ENCODE measurements at regions not wholly inside any gene's neighbourhood (a gene's known extent, or its start where the extent isn't known, plus 50 kb on each side); places are given as distances from the start of the nearest gene placed in this dataset.

DNA sequence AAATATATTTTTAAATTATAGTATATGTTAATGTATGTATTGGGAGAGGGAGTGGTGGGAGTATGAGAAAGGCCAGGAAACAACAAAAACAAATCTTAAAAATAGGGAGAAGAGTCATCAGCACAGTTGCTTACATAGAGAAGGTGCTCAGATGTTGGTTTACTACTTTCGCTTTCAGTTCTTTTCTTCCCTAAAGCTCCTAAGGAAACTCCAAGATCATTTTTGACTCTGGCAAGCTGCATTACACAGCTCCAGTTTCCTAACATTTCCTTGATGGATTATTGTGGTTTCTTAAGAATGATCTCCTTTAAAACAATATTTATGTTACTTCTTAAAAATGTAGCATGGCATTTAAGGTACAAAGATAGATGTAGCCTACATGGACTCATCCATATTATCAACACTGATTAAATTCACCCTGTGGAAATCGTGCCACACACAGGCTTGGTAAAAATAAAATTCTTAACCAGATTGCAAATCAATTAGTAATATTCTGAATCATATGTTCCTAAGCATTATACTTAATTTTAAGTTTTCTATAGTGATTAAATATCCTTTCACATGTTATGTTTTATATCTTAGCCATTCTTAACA, 118.0 kb upstream of the MAN1A1 start:
- intact Hi-C loops (cut with DNase I), result no loop called here
- no peak for DNase-seq
- Histone ChIP-seq H3K27ac (no peak overlapping the region), H3K9ac (ENCODE audit: low read depth in 2 of 2, low read length in 2 of 2) (no peak overlapping the region), H3K4me3 (no peak overlapping the region), H3K4me1 (no peaks in the 10 kb centered on the region), H3K27me3 (no peaks in the 10 kb centered on the region), H3K36me3 (no peaks in the 10 kb centered on the region), H3K9me3 (no peaks in the 10 kb centered on the region)
- TF ChIP-seq, protein P1, sequence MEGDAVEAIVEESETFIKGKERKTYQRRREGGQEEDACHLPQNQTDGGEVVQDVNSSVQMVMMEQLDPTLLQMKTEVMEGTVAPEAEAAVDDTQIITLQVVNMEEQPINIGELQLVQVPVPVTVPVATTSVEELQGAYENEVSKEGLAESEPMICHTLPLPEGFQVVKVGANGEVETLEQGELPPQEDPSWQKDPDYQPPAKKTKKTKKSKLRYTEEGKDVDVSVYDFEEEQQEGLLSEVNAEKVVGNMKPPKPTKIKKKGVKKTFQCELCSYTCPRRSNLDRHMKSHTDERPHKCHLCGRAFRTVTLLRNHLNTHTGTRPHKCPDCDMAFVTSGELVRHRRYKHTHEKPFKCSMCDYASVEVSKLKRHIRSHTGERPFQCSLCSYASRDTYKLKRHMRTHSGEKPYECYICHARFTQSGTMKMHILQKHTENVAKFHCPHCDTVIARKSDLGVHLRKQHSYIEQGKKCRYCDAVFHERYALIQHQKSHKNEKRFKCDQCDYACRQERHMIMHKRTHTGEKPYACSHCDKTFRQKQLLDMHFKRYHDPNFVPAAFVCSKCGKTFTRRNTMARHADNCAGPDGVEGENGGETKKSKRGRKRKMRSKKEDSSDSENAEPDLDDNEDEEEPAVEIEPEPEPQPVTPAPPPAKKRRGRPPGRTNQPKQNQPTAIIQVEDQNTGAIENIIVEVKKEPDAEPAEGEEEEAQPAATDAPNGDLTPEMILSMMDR (IDR thresholded peaks at IDR 0.05), result no peak

DNA sequence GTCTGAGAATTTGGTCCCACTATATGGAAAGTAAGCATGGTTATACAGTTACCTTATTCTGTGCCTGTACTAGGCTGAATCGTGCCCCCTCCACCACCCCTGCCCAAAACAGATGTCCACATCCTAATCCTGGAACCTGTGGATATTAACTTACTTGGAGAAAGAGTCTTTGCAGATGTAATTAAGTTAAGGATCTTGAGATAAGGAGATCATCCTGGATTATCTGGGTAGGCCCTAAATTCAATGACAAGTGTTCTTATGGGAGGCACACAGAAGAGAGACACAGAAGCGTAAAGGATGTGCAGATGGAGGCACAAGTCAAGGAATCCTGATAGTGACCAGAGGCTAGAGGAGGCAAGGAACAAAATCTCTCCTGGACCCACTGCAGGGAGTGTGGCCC, 116.7 kb upstream of the MAN1A1 start:
- Histone ChIP-seq H3K4me1 (no peaks in the 10 kb centered on the region), H3K9ac (ENCODE audit: low read depth in 2 of 2, low read length in 2 of 2) (no peak overlapping the region), H3K27ac (no peak overlapping the region), H3K9me3 (no peaks in the 10 kb centered on the region), H3K36me3 (no peaks in the 10 kb centered on the region), H3K4me3 (no peak overlapping the region), H3K27me3 (no peaks in the 10 kb centered on the region)
- no peak for DNase-seq
- TF ChIP-seq, protein P1 (IDR thresholded peaks at IDR 0.05), result no peak
- intact Hi-C loops (cut with DNase I), result no loop called here

DNA sequence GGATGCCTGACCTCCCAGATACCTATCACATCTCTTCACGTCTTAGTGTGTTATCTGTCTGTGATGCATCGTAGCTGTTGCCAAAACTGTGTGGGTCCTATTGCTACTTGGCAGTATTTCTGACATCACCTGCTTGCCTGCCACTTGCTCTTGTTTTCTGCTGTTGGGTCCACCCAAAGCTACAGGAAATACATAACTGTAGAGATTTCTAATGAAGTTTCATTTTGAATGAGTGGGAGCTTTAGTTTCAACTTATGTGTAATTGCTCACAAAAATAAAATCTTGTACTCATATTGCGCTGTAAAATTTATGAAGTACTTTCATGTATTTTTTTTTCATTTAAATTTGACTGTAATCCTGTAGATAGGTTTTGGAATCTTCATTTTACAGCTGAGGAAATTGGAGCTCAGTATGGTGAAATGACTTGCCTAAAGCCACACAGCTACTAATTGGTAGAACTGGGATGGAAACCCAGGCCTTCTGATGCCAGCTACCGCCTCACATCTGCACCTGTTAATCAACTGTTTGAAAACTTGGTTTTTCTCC, 113.6 kb upstream of the MAN1A1 start:
- intact Hi-C loops (cut with DNase I), result no loop called here
- H3K27ac ChIP-seq, result no peak overlapping the region
- TF ChIP-seq, protein P1 (IDR thresholded peaks at IDR 0.05), result no peak
- DNase-seq, result no peak
- H3K4me3 ChIP-seq, result no peak overlapping the region
- peaks cover 5% of the 10 kb centered on the region for H3K4me1 ChIP-seq
- H3K9me3 ChIP-seq, result no peaks in the 10 kb centered on the region
- H3K27me3 ChIP-seq, result no peaks in the 10 kb centered on the region
- H3K9ac ChIP-seq (ENCODE audit: low read depth in 2 of 2, low read length in 2 of 2), result no peak overlapping the region
- no peaks in the 10 kb centered on the region for H3K36me3 ChIP-seq

DNA sequence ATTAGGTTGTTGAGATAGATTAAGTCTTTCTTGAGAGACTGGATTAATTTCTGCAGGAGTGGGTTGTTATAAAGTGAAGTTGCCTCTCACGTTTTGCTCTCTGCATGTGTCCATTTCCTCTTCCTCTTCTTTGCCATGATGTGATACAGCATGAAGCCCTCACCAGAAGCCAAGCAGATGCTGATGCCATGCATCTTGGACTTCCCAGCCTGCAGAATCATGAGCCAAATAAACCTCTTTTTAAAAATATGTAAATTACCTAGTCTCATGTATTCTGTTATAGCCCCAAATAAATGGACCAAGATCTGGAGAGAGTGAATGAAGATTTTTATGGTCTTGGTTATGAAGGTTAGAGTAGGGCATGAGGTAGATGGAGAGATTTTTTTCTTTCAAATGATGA, 111.6 kb upstream of the MAN1A1 start:
- Histone ChIP-seq H3K27ac (no peak overlapping the region), H3K4me1 (peaks cover 5% of the 10 kb centered on the region), H3K9me3 (no peaks in the 10 kb centered on the region), H3K36me3 (no peaks in the 10 kb centered on the region), H3K4me3 (no peak overlapping the region), H3K27me3 (no peaks in the 10 kb centered on the region), H3K9ac (ENCODE audit: low read depth in 2 of 2, low read length in 2 of 2) (no peak overlapping the region)
- no peak for DNase-seq
- TF ChIP-seq, protein P1 (IDR thresholded peaks at IDR 0.05), result no peak
- intact Hi-C loops (cut with DNase I), result no loop called here

DNA sequence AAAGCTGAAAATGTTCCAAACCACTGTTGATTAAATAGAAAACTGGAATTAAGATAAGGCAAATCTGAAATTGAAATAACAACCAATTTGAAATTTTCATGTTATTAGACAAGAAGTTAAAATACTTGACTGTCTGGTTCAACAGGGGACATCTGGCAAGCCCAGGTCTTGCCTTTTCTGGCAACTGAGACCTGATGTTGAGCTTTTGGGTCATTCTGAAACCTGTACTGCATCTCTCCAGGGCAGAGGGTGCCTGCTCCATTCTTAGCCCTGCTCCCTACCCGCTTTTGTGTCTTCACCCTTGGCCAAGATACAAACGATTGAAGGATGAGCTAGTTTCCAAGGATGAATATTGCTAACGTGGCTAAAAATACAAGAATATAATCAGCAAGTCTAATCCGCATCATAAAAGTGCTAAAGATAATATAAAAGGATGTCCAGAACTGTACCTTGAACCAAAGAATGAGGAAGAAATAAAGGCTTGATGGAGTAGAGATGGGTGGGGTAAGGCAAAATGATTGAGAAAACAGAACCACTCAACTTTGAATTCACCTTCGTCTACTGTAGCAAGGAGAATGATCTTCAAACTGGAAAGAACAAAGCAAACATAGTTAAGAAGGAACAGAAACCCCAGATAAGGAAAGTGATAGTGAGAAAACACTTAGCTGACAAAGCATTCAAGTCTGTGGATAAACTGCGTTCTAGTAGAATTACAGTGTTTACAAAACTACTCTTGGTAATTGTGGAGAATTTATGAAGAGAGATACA, 109.8 kb upstream of the MAN1A1 start:
- no peak overlapping the region for H3K4me3 ChIP-seq
- no peaks in the 10 kb centered on the region for H3K9me3 ChIP-seq
- no peaks in the 10 kb centered on the region for H3K27me3 ChIP-seq
- DNase-seq, result no peak
- no peaks in the 10 kb centered on the region for H3K36me3 ChIP-seq
- peaks cover 5% of the 10 kb centered on the region for H3K4me1 ChIP-seq
- intact Hi-C loops (cut with DNase I), result no loop called here
- peak overlapping the region; percentile 48 for H3K27ac ChIP-seq
- H3K9ac ChIP-seq (ENCODE audit: low read depth in 2 of 2, low read length in 2 of 2), result no peak overlapping the region
- TF ChIP-seq, protein P1 (IDR thresholded peaks at IDR 0.05), result no peak

Data from colonic mucosa (tissue), 4 donors.